Panc1 (cell line): ENCODE measurements at regions not wholly inside any gene's neighbourhood (a gene's known extent, or its start where the extent isn't known, plus 50 kb on each side); places are given as distances from the start of the nearest gene placed in this dataset.

Experiments
- POLR2AphosphoS5 ChIP-seq: IDR thresholded peaks from 2 replicates; pipeline ENCODE4 v1.6.1; 2012; ENCODE audit warnings: mild to moderate bottlenecking, low read depth, low read length, moderate library complexity
- REST ChIP-seq, 2 experiments: IDR thresholded peaks; 2 replicates each; pipeline ENCODE4 v1.6.1; 2011 to 2012; ENCODE audit warnings: low read depth in 2 of 2, control low read depth in 1 of 2, low read length in 1 of 2, mild to moderate bottlenecking in 1 of 2, moderate library complexity in 1 of 2; ENCODE audit not compliant: insufficient read depth in 1 of 2
- SIN3A ChIP-seq: IDR thresholded peaks from 2 replicates; pipeline ENCODE4 v1.6.1; 2012; ENCODE audit warnings: low read depth, mild to moderate bottlenecking, low read length, moderate library complexity, borderline replicate concordance; ENCODE audit not compliant: insufficient read depth
- TF ChIP-seq, protein P1 (sequence below): fragments of 450-650 bp; IDR thresholded peaks from 2 replicates; pipeline ENCODE4 v1.5.1; 2017; ENCODE audit warnings: mild to moderate bottlenecking

DNA sequence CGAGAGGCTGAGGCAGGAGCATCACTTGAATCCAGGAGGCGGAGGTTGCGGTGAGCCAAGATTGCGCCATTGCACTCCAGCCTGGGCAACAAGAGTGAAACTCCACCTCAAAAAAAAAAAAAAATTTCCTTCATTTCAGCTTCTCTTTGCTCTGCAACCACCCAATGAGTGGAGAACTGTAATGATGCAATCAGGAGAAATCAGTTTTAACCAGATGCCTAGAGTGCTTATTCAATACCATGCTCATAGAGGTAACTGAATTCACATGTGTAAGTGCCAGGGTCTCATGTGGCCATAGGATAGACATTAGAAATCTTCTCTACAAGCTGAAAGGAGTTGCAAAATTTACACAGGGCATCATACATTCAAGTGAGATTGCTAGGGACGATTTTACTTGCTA is 70.6 kb downstream of the HMHB1 start:
- TF ChIP-seq, protein P1, sequence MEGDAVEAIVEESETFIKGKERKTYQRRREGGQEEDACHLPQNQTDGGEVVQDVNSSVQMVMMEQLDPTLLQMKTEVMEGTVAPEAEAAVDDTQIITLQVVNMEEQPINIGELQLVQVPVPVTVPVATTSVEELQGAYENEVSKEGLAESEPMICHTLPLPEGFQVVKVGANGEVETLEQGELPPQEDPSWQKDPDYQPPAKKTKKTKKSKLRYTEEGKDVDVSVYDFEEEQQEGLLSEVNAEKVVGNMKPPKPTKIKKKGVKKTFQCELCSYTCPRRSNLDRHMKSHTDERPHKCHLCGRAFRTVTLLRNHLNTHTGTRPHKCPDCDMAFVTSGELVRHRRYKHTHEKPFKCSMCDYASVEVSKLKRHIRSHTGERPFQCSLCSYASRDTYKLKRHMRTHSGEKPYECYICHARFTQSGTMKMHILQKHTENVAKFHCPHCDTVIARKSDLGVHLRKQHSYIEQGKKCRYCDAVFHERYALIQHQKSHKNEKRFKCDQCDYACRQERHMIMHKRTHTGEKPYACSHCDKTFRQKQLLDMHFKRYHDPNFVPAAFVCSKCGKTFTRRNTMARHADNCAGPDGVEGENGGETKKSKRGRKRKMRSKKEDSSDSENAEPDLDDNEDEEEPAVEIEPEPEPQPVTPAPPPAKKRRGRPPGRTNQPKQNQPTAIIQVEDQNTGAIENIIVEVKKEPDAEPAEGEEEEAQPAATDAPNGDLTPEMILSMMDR: no peak
- TF ChIP-seq REST (IDR thresholded peaks at IDR 0.05; ENCODE audit: insufficient read depth in 1 of 2, low read depth in 2 of 2, low read length in 1 of 2): no peak
- no peak for TF ChIP-seq POLR2AphosphoS5
- TF ChIP-seq SIN3A: no peak
